Activated naive CD8-positive, alpha-beta T cell treated with anti-CD3 and anti-CD28 coated beads, Interleukin-2, amount 10 ng/mL, durations not matched to agents 7 days and 5 days (primary cell): ENCODE measurements at regions not wholly inside any gene's neighbourhood (a gene's known extent, or its start where the extent isn't known, plus 50 kb on each side); places are given as distances from the start of the nearest gene placed in this dataset.

ENCODE experiments used
- ATAC-seq: fragments of 150-1000 bp; cut with Tn5 transposase; one replicate; pipeline ENCODE4 v1.10.0; 2021; ENCODE audit warnings: low read depth, moderate library complexity
- POLR2A ChIA-PET: fragments of 350-600 bp; sonication (Branson Sonifier 250); formaldehyde crosslinking; loops from one replicate; lab custom pipeline; 2021; ENCODE audit warnings: antibody characterized with exemption; lab: Charles Lee
- DNase-seq: peaks from one replicate; pipeline ENCODE4 v3.0.0; 2021
- H3K27ac Mint-ChIP-seq: one replicate; pipeline ENCODE4 v1.8.0; 2022; ENCODE audit warnings: mild to moderate bottlenecking, mixed read lengths
- H3K27me3 Mint-ChIP-seq: one replicate; pipeline ENCODE4 v1.8.0; 2022; ENCODE audit warnings: mild to moderate bottlenecking, moderate library complexity, mixed read lengths
- H3K36me3 Mint-ChIP-seq: one replicate; pipeline ENCODE4 v1.8.0; 2021; ENCODE audit warnings: mild to moderate bottlenecking, mixed read lengths
- H3K4me1 Mint-ChIP-seq: one replicate; pipeline ENCODE4 v1.8.0; 2021; ENCODE audit warnings: mixed read lengths
- H3K4me3 Mint-ChIP-seq: one replicate; pipeline ENCODE4 v1.8.0; 2022; ENCODE audit warnings: mild to moderate bottlenecking, moderate library complexity, mixed read lengths
- H3K9me3 Mint-ChIP-seq: one replicate; pipeline ENCODE4 v1.8.0; 2021; ENCODE audit warnings: mixed read lengths

GRCh38 chr1:116211294-116211693 lies 100.1 kb downstream of the MAB21L3 start:
- Mint-ChIP-seq H3K27me3 (no peaks in the 10 kb centered on the region), H3K4me3 (no peak overlapping the region), H3K36me3 (no peaks in the 10 kb centered on the region), H3K4me1 (no peaks in the 10 kb centered on the region), H3K9me3 (peaks cover 1% of the 10 kb centered on the region), H3K27ac (no peak overlapping the region)
- ATAC-seq = no peak
- no peak for DNase-seq
- POLR2A ChIA-PET = no interaction called here

- H3K27ac Mint-ChIP-seq = no peak overlapping the region
- POLR2A ChIA-PET = no interaction called here
- ATAC-seq (no peak), DNase-seq (no peak)
- peaks cover 6% of the 10 kb centered on the region for H3K27me3 Mint-ChIP-seq
- no peak overlapping the region for H3K4me3 Mint-ChIP-seq
- no peaks in the 10 kb centered on the region for H3K36me3 Mint-ChIP-seq
- H3K4me1 Mint-ChIP-seq = no peaks in the 10 kb centered on the region
- H3K9me3 Mint-ChIP-seq = no peaks in the 10 kb centered on the region
Measured at GRCh38 chr1:116218922-116219321, 107.7 kb downstream of the MAB21L3 start.

- Mint-ChIP-seq H3K27me3 (peaks cover 9% of the 10 kb centered on the region), H3K4me3 (no peak overlapping the region), H3K36me3 (no peaks in the 10 kb centered on the region), H3K9me3 (no peaks in the 10 kb centered on the region), H3K4me1 (no peaks in the 10 kb centered on the region), H3K27ac (no peak overlapping the region)
- no peak for DNase-seq
- no peak for ATAC-seq
- POLR2A ChIA-PET = no interaction called here
Measured at GRCh38 chr1:116219651-116220434, 108.6 kb downstream of the MAB21L3 start.

DNA sequence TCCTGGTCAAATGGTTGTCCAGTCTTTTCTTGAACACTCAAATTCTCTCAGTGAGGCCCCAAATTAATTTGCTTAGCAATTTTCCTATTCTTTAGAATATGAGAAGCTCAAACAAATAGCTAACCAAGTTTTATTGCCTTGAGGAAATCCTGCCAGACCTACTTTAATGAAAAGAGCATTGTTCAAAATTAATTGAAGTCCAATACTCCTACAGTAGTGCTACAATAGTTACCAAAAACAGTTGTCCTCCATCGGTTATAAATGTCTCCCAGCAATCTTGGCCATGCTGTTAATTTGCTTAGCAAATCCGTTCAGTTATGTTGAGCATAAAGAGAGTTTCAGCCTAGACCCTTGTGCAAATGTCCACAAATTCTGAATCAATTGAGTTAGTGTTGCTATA lies 112.9 kb downstream of the MAB21L3 start:
- ATAC-seq = no peak
- no peak overlapping the region for H3K4me3 Mint-ChIP-seq
- H3K9me3 Mint-ChIP-seq = no peaks in the 10 kb centered on the region
- peaks cover 10% of the 10 kb centered on the region for H3K27me3 Mint-ChIP-seq
- DNase-seq = no peak
- POLR2A ChIA-PET = no interaction called here
- H3K27ac Mint-ChIP-seq = no peak overlapping the region
- H3K4me1 Mint-ChIP-seq = no peaks in the 10 kb centered on the region
- H3K36me3 Mint-ChIP-seq = peaks cover 1% of the 10 kb centered on the region

- Mint-ChIP-seq H3K27ac (no peak overlapping the region), H3K36me3 (peaks cover 1% of the 10 kb centered on the region), H3K4me3 (no peak overlapping the region), H3K27me3 (peaks cover 9% of the 10 kb centered on the region), H3K9me3 (no peaks in the 10 kb centered on the region), H3K4me1 (no peaks in the 10 kb centered on the region)
- POLR2A ChIA-PET = no interaction called here
- ATAC-seq (no peak), DNase-seq (no peak)
Measured at GRCh38 chr1:116224561-116224960, 113.4 kb downstream of the MAB21L3 start.

DNA sequence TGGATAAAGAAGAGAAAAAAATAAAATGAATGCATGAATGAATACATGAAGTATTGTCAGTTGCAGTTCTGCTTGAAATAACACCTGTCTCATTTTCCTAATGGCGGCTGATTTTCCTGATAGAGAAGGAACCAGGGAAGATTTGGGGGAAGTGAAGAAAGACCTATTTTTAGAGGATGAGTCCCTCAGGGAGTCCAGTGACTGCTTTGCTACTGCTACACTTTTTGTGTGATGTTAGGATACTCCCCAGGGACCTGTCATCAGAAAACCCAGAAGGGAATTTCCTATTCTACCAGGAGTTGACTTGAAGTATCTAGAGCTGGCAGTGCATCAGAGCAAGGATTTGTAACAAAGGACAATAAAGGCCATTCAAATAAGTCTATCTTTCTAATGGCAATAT lies 114.8 kb downstream of the MAB21L3 start:
- H3K27ac Mint-ChIP-seq = no peak overlapping the region
- no peak overlapping the region for H3K4me3 Mint-ChIP-seq
- peaks cover 1% of the 10 kb centered on the region for H3K36me3 Mint-ChIP-seq
- no peak for ATAC-seq
- peaks cover 9% of the 10 kb centered on the region for H3K27me3 Mint-ChIP-seq
- H3K4me1 Mint-ChIP-seq = no peaks in the 10 kb centered on the region
- POLR2A ChIA-PET = no interaction called here
- no peak for DNase-seq
- H3K9me3 Mint-ChIP-seq = no peaks in the 10 kb centered on the region

- Mint-ChIP-seq H3K4me1 (peaks cover 6% of the 10 kb centered on the region), H3K27ac (no peak overlapping the region), H3K4me3 (no peak overlapping the region), H3K27me3 (peaks cover 9% of the 10 kb centered on the region), H3K36me3 (peaks cover 1% of the 10 kb centered on the region), H3K9me3 (no peaks in the 10 kb centered on the region)
- DNase-seq (no peak), ATAC-seq (no peak)
- POLR2A ChIA-PET = no interaction called here
Measured at GRCh38 chr1:116228511-116228910, 117.3 kb downstream of the MAB21L3 start.

DNA sequence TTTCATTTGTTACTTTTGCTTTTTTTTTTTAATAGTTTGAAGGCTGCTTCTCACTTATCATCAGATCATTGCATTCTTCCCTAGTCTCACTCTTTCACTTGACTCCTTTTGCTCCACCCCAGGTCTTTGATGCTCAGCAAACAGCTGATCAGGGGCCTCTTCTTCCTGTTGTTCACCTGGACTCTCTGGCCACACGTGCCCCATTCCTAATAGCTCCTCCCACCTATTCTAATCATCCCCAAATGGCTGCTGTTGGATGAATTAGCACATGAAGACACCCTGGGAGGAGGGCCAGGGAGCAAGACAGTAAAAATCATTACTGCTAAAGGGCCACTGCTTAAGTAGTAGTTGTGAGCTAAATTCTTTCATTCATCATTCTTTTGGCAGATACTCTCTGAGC lies 119.5 kb downstream of the MAB21L3 start:
- Mint-ChIP-seq H3K36me3 (peaks cover 1% of the 10 kb centered on the region), H3K27ac (no peak overlapping the region), H3K9me3 (no peaks in the 10 kb centered on the region), H3K4me3 (no peak overlapping the region), H3K27me3 (peaks cover 4% of the 10 kb centered on the region), H3K4me1 (peaks cover 6% of the 10 kb centered on the region)
- ATAC-seq = no peak
- no peak for DNase-seq
- POLR2A ChIA-PET = no interaction called here

- H3K4me1 Mint-ChIP-seq = peaks cover 6% of the 10 kb centered on the region
- no peak overlapping the region for H3K27ac Mint-ChIP-seq
- DNase-seq (no peak), ATAC-seq (no peak)
- POLR2A ChIA-PET = no interaction called here
- H3K9me3 Mint-ChIP-seq = no peaks in the 10 kb centered on the region
- H3K4me3 Mint-ChIP-seq = no peak overlapping the region
- H3K36me3 Mint-ChIP-seq = peaks cover 1% of the 10 kb centered on the region
- peaks cover 2% of the 10 kb centered on the region for H3K27me3 Mint-ChIP-seq
Measured at GRCh38 chr1:116231752-116232151, 120.6 kb downstream of the MAB21L3 start.

DNA sequence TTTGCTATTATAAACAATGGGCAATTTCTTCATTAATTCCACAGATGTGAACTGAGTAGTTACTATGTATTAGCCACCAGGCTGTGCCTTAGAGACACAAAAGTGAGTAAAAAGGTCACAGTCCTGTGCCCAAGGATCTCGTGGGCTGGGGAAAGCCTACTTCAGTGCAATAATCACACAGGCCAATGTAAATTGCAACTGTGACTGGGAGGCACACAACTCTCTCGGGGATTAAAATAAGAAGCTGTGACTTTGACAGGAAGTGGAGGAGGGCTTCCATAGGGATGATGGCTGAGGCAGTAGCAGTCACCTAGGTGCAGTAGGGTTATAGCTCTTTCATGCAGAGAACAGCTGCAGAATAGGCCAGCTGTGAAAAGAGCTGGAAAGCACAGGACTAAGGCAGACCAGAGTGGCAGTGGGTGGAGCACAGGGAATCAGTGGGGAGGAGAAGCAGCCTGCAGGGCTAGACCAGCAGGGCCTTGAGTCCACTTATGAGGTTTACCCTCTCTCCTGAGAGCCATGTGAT lies 121.9 kb downstream of the MAB21L3 start:
- no peak for DNase-seq
- H3K4me1 Mint-ChIP-seq = peaks cover 6% of the 10 kb centered on the region

GRCh38 chr1:116234429-116234828 lies 123.2 kb downstream of the MAB21L3 start:
- Mint-ChIP-seq H3K4me1 (peaks cover 6% of the 10 kb centered on the region), H3K27ac (no peak overlapping the region), H3K36me3 (no peaks in the 10 kb centered on the region), H3K27me3 (no peaks in the 10 kb centered on the region), H3K4me3 (no peak overlapping the region), H3K9me3 (no peaks in the 10 kb centered on the region)
- ATAC-seq = no peak
- POLR2A ChIA-PET = interaction anchor here (0.5 kb wide), 1 partner anchor 163 kb away, joined by 3 read pairs; no protein-coding TSS in a partner anchor
- no peak for DNase-seq

More for the DNA sequence above, 121.9 kb downstream of the MAB21L3 start:
- no peaks in the 10 kb centered on the region for H3K27me3 Mint-ChIP-seq
- no peaks in the 10 kb centered on the region for H3K9me3 Mint-ChIP-seq
- POLR2A ChIA-PET = no interaction called here
- no peak overlapping the region for H3K27ac Mint-ChIP-seq
- H3K36me3 Mint-ChIP-seq = no peaks in the 10 kb centered on the region
- no peak overlapping the region for H3K4me3 Mint-ChIP-seq
- ATAC-seq = peak; percentile 58

- DNase-seq (no peak), ATAC-seq (no peak)
- Mint-ChIP-seq H3K27ac (no peak overlapping the region), H3K36me3 (no peaks in the 10 kb centered on the region), H3K4me3 (no peak overlapping the region), H3K27me3 (no peaks in the 10 kb centered on the region), H3K4me1 (peaks cover 2% of the 10 kb centered on the region), H3K9me3 (no peaks in the 10 kb centered on the region)
- POLR2A ChIA-PET = no interaction called here
Measured at GRCh38 chr1:116239916-116240315, 128.7 kb downstream of the MAB21L3 start.

GRCh38 chr1:116242741-116243140 lies 130.3 kb upstream of the ATP1A1 start:
- ATAC-seq (no peak), DNase-seq (no peak)
- Mint-ChIP-seq H3K27me3 (no peaks in the 10 kb centered on the region), H3K4me1 (peaks cover 2% of the 10 kb centered on the region), H3K4me3 (no peak overlapping the region), H3K27ac (no peak overlapping the region), H3K9me3 (no peaks in the 10 kb centered on the region), H3K36me3 (no peaks in the 10 kb centered on the region)
- POLR2A ChIA-PET = no interaction called here

DNA sequence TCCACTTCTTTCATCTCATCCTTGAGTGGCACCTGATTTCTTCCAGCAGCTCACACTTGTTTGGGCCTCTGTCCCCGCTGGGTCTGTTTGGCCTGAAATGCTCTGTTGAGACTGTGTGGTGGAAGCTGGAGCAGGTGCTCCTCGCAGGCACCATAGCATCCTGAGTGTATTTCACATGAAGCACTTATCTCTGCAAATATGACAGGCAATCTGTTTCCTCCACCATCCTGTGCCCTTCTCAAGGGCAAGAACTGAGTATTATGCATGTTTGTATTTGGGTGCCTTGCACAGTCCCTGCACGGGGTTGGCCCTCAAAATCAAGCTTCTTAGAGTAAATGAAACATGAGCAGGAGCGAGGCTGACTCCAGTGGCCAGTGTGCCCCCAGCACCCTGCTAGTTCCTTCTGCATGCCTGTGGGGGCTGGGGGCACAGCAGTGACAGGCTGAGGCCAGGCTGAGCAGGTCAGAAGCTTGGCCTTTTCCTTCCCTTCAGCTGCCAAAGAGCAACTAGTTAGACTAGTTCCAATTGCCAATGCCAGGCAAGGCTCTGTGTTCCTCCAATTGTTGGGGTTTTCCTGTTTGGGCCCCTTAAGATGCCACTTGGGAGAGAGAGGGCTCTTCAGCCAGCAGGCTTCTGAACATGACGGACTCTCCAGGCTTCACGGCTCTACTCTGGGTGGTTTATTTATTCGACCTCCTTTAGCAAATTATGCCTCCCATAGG lies 129.6 kb upstream of the ATP1A1 start:
- H3K36me3 Mint-ChIP-seq = no peaks in the 10 kb centered on the region

More for the DNA sequence above, 129.6 kb upstream of the ATP1A1 start:
- POLR2A ChIA-PET = no interaction called here
- Mint-ChIP-seq H3K27ac (no peak overlapping the region), H3K4me3 (no peak overlapping the region), H3K4me1 (peaks cover 2% of the 10 kb centered on the region), H3K9me3 (no peaks in the 10 kb centered on the region), H3K27me3 (no peaks in the 10 kb centered on the region)
- DNase-seq (no peak), ATAC-seq (no peak)
